ENCODE measurements at regions not wholly inside any gene's neighbourhood (a gene's known extent, or its start where the extent isn't known, plus 50 kb on each side); places are given as distances from the start of the nearest gene placed in this dataset.

GRCh38 chr5:135220394-135221186 lies 178.4 kb downstream of the MACROH2A1 start:
- no peak for TF ChIP-seq CTCF (IDR thresholded peaks at IDR 0.05)
- TF ChIP-seq POLR2AphosphoS5 (IDR thresholded peaks at IDR 0.05), result no peak
- TF ChIP-seq POLR2A (IDR thresholded peaks at IDR 0.05), result no peak
- TF ChIP-seq EP300 (IDR thresholded peaks at IDR 0.05), result no peak
